HCT116 (cell line): ENCODE measurements at regions not wholly inside any gene's neighbourhood (a gene's known extent, or its start where the extent isn't known, plus 50 kb on each side); places are given as distances from the start of the nearest gene placed in this dataset.

Source experiments
- ATAC-seq: fragments of 200-7000 bp; cut with Tn5 transposase; 2 replicates; pipeline ENCODE4 v1.9.1; 2020; ENCODE audit warnings: mild to moderate bottlenecking, moderate library complexity
- BruUV-seq: library from RNA; stranded (reverse); fragments of 400-500 nt; replicated peaks from 2 replicates; lab custom pipeline; 2021; lab: Mats Ljungman, UMichigan
- CTCF ChIA-PET: fragments of 300-600 bp; sonication (Branson Sonifier 250); formaldehyde crosslinking; loops from one replicate; lab custom pipeline; 2021; ENCODE audit warnings: antibody characterized with exemption; lab: Charles Lee
- POLR2A ChIA-PET: fragments of 300-600, 350-600 bp; sonication (Branson Sonifier 250); formaldehyde crosslinking; loops from one replicate; lab custom pipeline; 2021; ENCODE audit warnings: antibody characterized with exemption; lab: Charles Lee
- RAD21 ChIA-PET, 2 experiments: fragments of 300-600 bp; sonication (Branson Sonifier 250); formaldehyde crosslinking; loops; one replicate each; lab custom pipeline; 2023; ENCODE audit warnings: low total read pairs in 2 of 2; ENCODE audit not compliant: uncharacterized antibody in 2 of 2, unreplicated experiment in 2 of 2, low non-redundant PET in 1 of 2; lab: Charles Lee
- DNase-seq: peaks from one replicate; pipeline ENCODE4 v3.0.0-alpha.2; 2010; ENCODE audit warnings: low read depth, low spot score
- H2AFZ ChIP-seq: fragments of 200-600 bp; shearing (Covaris generic), sonication (generic); 2 replicates; pipeline ENCODE4 v1.6.1; 2017; ENCODE audit warnings: low read depth, mixed run types, mixed read lengths, antibody characterized with exemption, low read length; ENCODE audit not compliant: poor library complexity, severe bottlenecking
- H3K27ac ChIP-seq: 2 replicates; pipeline ENCODE4 v1.5.1; 2012; ENCODE audit warnings: low read depth, low read length
- H3K27me3 ChIP-seq: fragments of 200-600 bp; sonication (generic); 2 replicates; pipeline ENCODE4 v1.6.1; 2016; ENCODE audit warnings: mixed run types, low read length, mixed read lengths; ENCODE audit not compliant: insufficient read depth
- H3K36me3 ChIP-seq, 2 experiments: fragments of 200-500 bp in 1 of 2; fragments of 200-600 bp in 1 of 2; sonication (Bioruptor generic) in 1 of 2; sonication (generic) in 1 of 2; 2 replicates each; pipeline versions ENCODE4 v1.5.1 to v1.6.1; 2014 to 2016; ENCODE audit warnings: low read length in 2 of 2, inconsistent platforms in 1 of 2, mixed read lengths in 1 of 2, mixed run types in 1 of 2; ENCODE audit not compliant: insufficient read depth in 2 of 2, control insufficient read depth in 1 of 2
- H3K4me1 ChIP-seq, 2 experiments: fragments of 200-600 bp in 1 of 2; sonication (generic) in 1 of 2; 2 replicates each; pipeline versions ENCODE4 v1.5.1 to v1.6.1; 2012 to 2017; ENCODE audit warnings: low read length in 2 of 2, inconsistent platforms in 1 of 2, mild to moderate bottlenecking in 1 of 2, mixed read lengths in 1 of 2, mixed run types in 1 of 2, moderate library complexity in 1 of 2; ENCODE audit not compliant: insufficient read depth in 2 of 2, control insufficient read depth in 1 of 2
- H3K4me2 ChIP-seq: fragments of 200-600 bp; sonication (generic); 2 replicates; pipeline ENCODE4 v1.6.1; 2017; ENCODE audit warnings: mixed run types, low read length, mixed read lengths
- H3K4me3 ChIP-seq, 2 experiments: fragments of 200-600 bp in 1 of 2; sonication (generic) in 1 of 2; replicated peaks in 1 of 2; 2 replicates each; pipeline ENCODE4 v1.5.1; 2011 to 2016; ENCODE audit warnings: low read length in 2 of 2, control low read depth in 1 of 2, low read depth in 1 of 2, mild to moderate bottlenecking in 1 of 2, mixed read lengths in 1 of 2, mixed run types in 1 of 2
- H3K79me2 ChIP-seq: fragments of 200-600 bp; sonication (generic); 2 replicates; pipeline ENCODE4 v1.6.1; 2017; ENCODE audit warnings: mild to moderate bottlenecking, mixed run types, low read length, moderate library complexity, mixed read lengths; ENCODE audit not compliant: insufficient read depth
- H3K9ac ChIP-seq: fragments of 200-600 bp; sonication (generic); 2 replicates; pipeline ENCODE4 v1.6.1; 2016; ENCODE audit warnings: low read length, mixed read lengths
- H3K9me2 ChIP-seq: fragments of 200-600 bp; sonication (generic), shearing (Covaris generic); 2 replicates; pipeline ENCODE4 v1.6.1; 2017; ENCODE audit warnings: mixed run types, mild to moderate bottlenecking, moderate library complexity; ENCODE audit not compliant: insufficient read depth
- H3K9me3 ChIP-seq, 2 experiments: fragments of 200-500 bp in 1 of 2; fragments of 200-600 bp in 1 of 2; sonication (Bioruptor generic) in 1 of 2; sonication (generic) in 1 of 2; 2 replicates each; pipeline ENCODE4 v1.6.1; 2014 to 2017; ENCODE audit warnings: low read length in 2 of 2, mixed read lengths in 2 of 2, inconsistent platforms in 1 of 2, low read depth in 1 of 2, mild to moderate bottlenecking in 1 of 2, mixed run types in 1 of 2, moderate library complexity in 1 of 2; ENCODE audit not compliant: control insufficient read depth in 1 of 2, insufficient read depth in 1 of 2
- H4K20me1 ChIP-seq: fragments of 200-600 bp; sonication (generic), shearing (Covaris generic); 2 replicates; pipeline ENCODE4 v1.6.1; 2017; ENCODE audit warnings: mixed run types, mild to moderate bottlenecking, moderate library complexity; ENCODE audit not compliant: insufficient read depth
- CBX3 ChIP-seq: IDR thresholded peaks from 2 replicates; pipeline ENCODE4 v1.6.1; 2012; ENCODE audit warnings: low read depth
- ELF1 ChIP-seq: IDR thresholded peaks from 2 replicates; pipeline ENCODE4 v1.6.1; 2012; ENCODE audit warnings: low read depth, borderline replicate concordance
- EZH2 ChIP-seq: fragments of 200-600 bp; sonication (generic); IDR thresholded peaks from 2 replicates; pipeline ENCODE4 v1.6.1; 2017; ENCODE audit warnings: antibody characterized with exemption, mixed run types
- EZH2phosphoT487 ChIP-seq: fragments of 200-600 bp; IDR thresholded peaks from 2 replicates; pipeline ENCODE4 v1.6.1; 2018; ENCODE audit warnings: antibody characterized with exemption, borderline replicate concordance
- JUND ChIP-seq: IDR thresholded peaks from 2 replicates; pipeline ENCODE4 v1.6.1; 2012
- POLR2A ChIP-seq: IDR thresholded peaks from 2 replicates; pipeline ENCODE4 v1.7.0; 2011; ENCODE audit warnings: borderline replicate concordance; ENCODE audit not compliant: insufficient read depth, insufficient read length; ENCODE audit errors: extremely low read depth
- RAD21 ChIP-seq: IDR thresholded peaks from 2 replicates; pipeline ENCODE4 v1.6.1; 2012; ENCODE audit warnings: low read depth, mild to moderate bottlenecking
- SIN3A ChIP-seq: IDR thresholded peaks from 2 replicates; pipeline ENCODE4 v1.6.1; 2012; ENCODE audit warnings: low read depth
- SRF ChIP-seq: IDR thresholded peaks from 2 replicates; pipeline ENCODE4 v1.6.1; 2012; ENCODE audit warnings: low read depth
- TCF7L2 ChIP-seq: IDR thresholded peaks from 2 replicates; pipeline ENCODE4 v1.7.0; 2011; ENCODE audit warnings: borderline replicate concordance, inconsistent platforms; ENCODE audit not compliant: insufficient read depth, insufficient read length; ENCODE audit errors: extremely low read depth
- YY1 ChIP-seq: IDR thresholded peaks from 2 replicates; pipeline ENCODE4 v1.6.1; 2011; ENCODE audit warnings: low read length, low read depth, moderate library complexity, mild to moderate bottlenecking; ENCODE audit not compliant: insufficient replicate concordance; ENCODE audit errors: extremely low read depth
- ZFX ChIP-seq: fragments of 450-650 bp; IDR thresholded peaks from 2 replicates; pipeline ENCODE4 v1.6.1; 2017
- intact Hi-C: fragments of 100-400 bp; cut with micrococcal nuclease; formaldehyde crosslinking; loops from 2 replicates; pipeline ENCODE4 v1.10.0; 2022
- TF ChIP-seq, protein P1 (sequence below): IDR thresholded peaks from 2 replicates; pipeline ENCODE4 v1.6.1; 2012; ENCODE audit warnings: low read depth
- TF ChIP-seq, protein P2 (sequence below): IDR thresholded peaks from 2 replicates; pipeline ENCODE4 v1.6.1; 2011; ENCODE audit warnings: mild to moderate bottlenecking, low read length, moderate library complexity; ENCODE audit not compliant: insufficient replicate concordance; ENCODE audit errors: extremely low read depth
- TF ChIP-seq, protein P3 (sequence below): IDR thresholded peaks from 2 replicates; pipeline ENCODE4 v1.6.1; 2012

DNA sequence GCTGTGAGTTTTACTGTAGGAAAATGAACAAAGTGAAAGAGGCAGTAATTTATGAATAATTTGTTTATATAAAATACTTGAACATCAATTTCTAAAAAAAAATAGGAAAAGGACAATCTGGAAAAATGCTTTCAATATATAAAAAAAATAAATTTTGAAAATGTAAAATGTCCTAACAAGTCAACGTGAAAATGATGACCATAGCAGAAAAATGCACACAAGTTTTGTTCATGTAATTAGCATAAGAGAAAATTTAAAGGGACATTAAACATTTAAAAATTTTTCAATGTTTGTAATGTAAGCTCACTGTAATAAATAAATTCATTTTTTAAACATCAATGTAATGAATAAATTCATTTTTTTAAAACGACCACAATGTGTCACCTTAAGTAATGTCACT lies 214.8 kb upstream of the ATXN7L3B start:
- BruUV-seq: no TSS peak

More for the DNA sequence above, 214.8 kb upstream of the ATXN7L3B start:
- H3K4me1 ChIP-seq: no peaks in the 10 kb centered on the region
- RAD21 ChIA-PET: no interaction called here
- POLR2A ChIA-PET: no interaction called here
- no peaks in the 10 kb centered on the region for H3K36me3 ChIP-seq
- no peaks in the 10 kb centered on the region for H4K20me1 ChIP-seq
- H3K9ac ChIP-seq: no peak overlapping the region
- no peak overlapping the region for H3K4me2 ChIP-seq
- ATAC-seq: no peak
- no peaks in the 10 kb centered on the region for H3K9me3 ChIP-seq
- no peak for TF ChIP-seq TCF7L2
- TF ChIP-seq SIN3A: no peak
- no peak for TF ChIP-seq SRF
- TF ChIP-seq ELF1: no peak
- no peak for TF ChIP-seq EZH2
- TF ChIP-seq YY1: no peak
- TF ChIP-seq CBX3: no peak
- TF ChIP-seq, protein P1, sequence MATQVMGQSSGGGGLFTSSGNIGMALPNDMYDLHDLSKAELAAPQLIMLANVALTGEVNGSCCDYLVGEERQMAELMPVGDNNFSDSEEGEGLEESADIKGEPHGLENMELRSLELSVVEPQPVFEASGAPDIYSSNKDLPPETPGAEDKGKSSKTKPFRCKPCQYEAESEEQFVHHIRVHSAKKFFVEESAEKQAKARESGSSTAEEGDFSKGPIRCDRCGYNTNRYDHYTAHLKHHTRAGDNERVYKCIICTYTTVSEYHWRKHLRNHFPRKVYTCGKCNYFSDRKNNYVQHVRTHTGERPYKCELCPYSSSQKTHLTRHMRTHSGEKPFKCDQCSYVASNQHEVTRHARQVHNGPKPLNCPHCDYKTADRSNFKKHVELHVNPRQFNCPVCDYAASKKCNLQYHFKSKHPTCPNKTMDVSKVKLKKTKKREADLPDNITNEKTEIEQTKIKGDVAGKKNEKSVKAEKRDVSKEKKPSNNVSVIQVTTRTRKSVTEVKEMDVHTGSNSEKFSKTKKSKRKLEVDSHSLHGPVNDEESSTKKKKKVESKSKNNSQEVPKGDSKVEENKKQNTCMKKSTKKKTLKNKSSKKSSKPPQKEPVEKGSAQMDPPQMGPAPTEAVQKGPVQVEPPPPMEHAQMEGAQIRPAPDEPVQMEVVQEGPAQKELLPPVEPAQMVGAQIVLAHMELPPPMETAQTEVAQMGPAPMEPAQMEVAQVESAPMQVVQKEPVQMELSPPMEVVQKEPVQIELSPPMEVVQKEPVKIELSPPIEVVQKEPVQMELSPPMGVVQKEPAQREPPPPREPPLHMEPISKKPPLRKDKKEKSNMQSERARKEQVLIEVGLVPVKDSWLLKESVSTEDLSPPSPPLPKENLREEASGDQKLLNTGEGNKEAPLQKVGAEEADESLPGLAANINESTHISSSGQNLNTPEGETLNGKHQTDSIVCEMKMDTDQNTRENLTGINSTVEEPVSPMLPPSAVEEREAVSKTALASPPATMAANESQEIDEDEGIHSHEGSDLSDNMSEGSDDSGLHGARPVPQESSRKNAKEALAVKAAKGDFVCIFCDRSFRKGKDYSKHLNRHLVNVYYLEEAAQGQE: no peak
- TF ChIP-seq, protein P2, sequence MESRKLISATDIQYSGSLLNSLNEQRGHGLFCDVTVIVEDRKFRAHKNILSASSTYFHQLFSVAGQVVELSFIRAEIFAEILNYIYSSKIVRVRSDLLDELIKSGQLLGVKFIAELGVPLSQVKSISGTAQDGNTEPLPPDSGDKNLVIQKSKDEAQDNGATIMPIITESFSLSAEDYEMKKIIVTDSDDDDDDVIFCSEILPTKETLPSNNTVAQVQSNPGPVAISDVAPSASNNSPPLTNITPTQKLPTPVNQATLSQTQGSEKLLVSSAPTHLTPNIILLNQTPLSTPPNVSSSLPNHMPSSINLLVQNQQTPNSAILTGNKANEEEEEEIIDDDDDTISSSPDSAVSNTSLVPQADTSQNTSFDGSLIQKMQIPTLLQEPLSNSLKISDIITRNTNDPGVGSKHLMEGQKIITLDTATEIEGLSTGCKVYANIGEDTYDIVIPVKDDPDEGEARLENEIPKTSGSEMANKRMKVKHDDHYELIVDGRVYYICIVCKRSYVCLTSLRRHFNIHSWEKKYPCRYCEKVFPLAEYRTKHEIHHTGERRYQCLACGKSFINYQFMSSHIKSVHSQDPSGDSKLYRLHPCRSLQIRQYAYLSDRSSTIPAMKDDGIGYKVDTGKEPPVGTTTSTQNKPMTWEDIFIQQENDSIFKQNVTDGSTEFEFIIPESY: no peak
- TF ChIP-seq, protein P3, sequence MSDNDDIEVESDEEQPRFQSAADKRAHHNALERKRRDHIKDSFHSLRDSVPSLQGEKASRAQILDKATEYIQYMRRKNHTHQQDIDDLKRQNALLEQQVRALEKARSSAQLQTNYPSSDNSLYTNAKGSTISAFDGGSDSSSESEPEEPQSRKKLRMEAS: no peak
- no peak for TF ChIP-seq ZFX
- TF ChIP-seq RAD21: no peak
- no peak for TF ChIP-seq JUND
- TF ChIP-seq EZH2phosphoT487: no peak
- no peak for TF ChIP-seq POLR2A
- TF ChIP-seq, all 23 proteins: peak for 0
- DNase-seq: no peak
- Histone ChIP-seq H3K4me3 (no peak overlapping the region), H2AFZ (no peak overlapping the region), H3K79me2 (no peaks in the 10 kb centered on the region), H3K9me2 (no peaks in the 10 kb centered on the region), H3K27me3 (no peaks in the 10 kb centered on the region), H3K27ac (no peak overlapping the region)
- intact Hi-C loops: no loop called here
- CTCF ChIA-PET: no interaction called here
